ENCODE measurements at regions not wholly inside any gene's neighbourhood (a gene's known extent, or its start where the extent isn't known, plus 50 kb on each side); places are given as distances from the start of the nearest gene placed in this dataset.

DNA sequence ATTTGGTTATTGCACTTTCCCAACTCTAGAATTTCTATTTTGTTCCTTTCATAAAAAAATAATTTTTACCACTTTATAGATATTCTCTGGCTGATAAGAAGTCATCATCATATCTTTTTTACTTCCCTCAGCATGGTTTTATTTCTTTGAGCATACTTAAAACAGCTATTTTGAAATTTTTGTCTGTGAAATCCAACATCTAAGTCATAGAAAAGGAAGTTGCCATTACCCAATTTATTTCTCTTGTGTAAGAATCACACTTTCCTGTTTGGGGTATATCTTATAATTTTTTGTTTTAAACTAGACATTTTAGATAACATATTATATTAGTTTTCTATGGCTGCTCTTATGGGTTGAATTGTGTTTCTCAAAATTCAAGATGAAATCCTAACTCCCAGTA is 400.2 kb upstream of the OR4E1 start:
- in situ Hi-C loops (cut with HindIII; ENCODE audit: low sequenced_read_pairs), result no loop called here
- DNase-seq (ENCODE audit: low read depth, low spot score), result no peak
- TF ChIP-seq CTCF (IDR thresholded peaks at IDR 0.05; ENCODE audit: low read depth, low read length), result no peak
- H3K4me3 ChIP-seq (ENCODE audit: low read depth, low read length), result no peak overlapping the region

GRCh38 chr14:22071006-22071405 is 397.4 kb upstream of the OR4E1 start:
- DNase-seq (ENCODE audit: low read depth, low spot score), result no peak
- in situ Hi-C loops (cut with HindIII; ENCODE audit: low sequenced_read_pairs), result no loop called here
- TF ChIP-seq CTCF (IDR thresholded peaks at IDR 0.05; ENCODE audit: low read depth, low read length), result no peak
- no peak overlapping the region for H3K4me3 ChIP-seq (ENCODE audit: low read depth, low read length)

DNA sequence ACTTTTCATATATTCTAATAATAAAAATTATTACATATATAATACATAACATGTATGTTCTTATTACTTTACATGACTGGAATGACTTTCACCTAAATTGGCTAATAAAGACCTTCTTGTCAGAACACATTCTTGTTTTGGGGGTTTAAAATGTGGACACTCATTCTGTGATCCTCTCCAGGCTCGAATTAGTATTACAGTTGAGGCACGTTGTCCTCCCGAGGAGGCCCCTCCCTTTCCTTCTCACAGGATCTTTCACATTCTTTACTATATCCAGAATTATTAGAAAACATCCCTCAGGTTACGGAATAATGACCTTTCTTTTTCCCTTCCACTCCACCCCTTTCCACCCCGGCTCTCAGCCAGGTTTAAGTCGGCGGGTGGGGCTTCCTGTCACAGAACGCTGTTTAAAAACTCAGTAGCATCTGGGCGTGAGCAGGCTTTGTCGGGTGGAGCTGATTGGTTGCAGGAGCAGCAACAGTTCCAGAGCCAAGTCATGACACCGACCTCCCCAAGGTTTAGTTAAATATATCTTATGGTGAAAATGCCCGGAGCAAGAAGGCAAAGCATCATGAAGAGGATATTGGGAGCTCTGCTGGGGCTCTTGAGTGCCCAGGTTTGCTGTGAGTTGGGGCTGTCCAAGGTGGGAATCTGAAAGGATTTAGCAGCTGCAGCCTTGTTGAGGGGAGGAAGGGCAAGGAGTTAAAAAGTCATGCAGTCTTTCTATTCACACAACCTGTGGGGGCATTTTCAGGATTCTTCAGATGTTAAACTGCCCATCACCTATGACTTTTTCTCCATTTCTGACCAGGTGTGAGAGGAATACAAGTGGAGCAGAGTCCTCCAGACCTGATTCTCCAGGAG is 396.7 kb upstream of the OR4E1 start:
- in situ Hi-C loops (cut with HindIII; ENCODE audit: low sequenced_read_pairs), result no loop called here
- no peak for TF ChIP-seq CTCF (IDR thresholded peaks at IDR 0.05; ENCODE audit: low read depth, low read length)
- H3K4me3 ChIP-seq (ENCODE audit: low read depth, low read length), result no peak overlapping the region
- no peak for DNase-seq (ENCODE audit: low read depth, low spot score)

DNA sequence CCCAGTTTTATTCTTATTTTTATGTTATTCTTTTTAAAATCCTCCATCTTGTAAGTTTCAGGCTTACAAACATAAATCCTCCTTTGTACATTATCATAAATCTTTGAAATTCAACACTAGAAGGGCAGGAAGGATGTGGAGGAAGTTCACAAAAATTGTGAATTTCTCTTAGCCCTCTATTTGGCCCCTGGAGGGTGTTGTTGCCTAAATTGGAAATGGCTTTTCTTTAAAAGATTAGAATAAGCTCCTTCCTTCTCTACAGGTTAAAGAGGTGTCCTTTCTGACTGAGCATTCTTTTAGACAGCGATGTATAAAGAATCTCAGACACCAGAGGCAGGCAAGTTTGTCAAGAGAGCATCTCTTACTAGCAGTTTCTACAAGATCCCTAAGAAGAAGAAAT is 391.7 kb upstream of the OR4E1 start:
- TF ChIP-seq CTCF (IDR thresholded peaks at IDR 0.05; ENCODE audit: low read depth, low read length), result no peak
- no peak for DNase-seq (ENCODE audit: low read depth, low spot score)
- in situ Hi-C loops (cut with HindIII; ENCODE audit: low sequenced_read_pairs), result no loop called here
- H3K4me3 ChIP-seq (ENCODE audit: low read depth, low read length), result no peak overlapping the region

- no peak overlapping the region for H3K4me3 ChIP-seq (ENCODE audit: low read depth, low read length)
- DNase-seq (ENCODE audit: low read depth, low spot score), result no peak
- in situ Hi-C loops (cut with HindIII; ENCODE audit: low sequenced_read_pairs), result no loop called here
- TF ChIP-seq CTCF (IDR thresholded peaks at IDR 0.05; ENCODE audit: low read depth, low read length), result no peak
These were observed 385.6 kb upstream of the OR4E1 start for GRCh38 chr14:22059201-22059600.

GRCh38 chr14:22052795-22053194 is 379.2 kb upstream of the OR4E1 start:
- no peak for TF ChIP-seq CTCF (IDR thresholded peaks at IDR 0.05; ENCODE audit: low read depth, low read length)
- H3K4me3 ChIP-seq (ENCODE audit: low read depth, low read length), result no peak overlapping the region
- in situ Hi-C loops (cut with HindIII; ENCODE audit: low sequenced_read_pairs), result no loop called here
- DNase-seq (ENCODE audit: low read depth, low spot score), result no peak

Data from astrocyte of the spinal cord (primary cell).